Psoas muscle (tissue), 7 donors: ENCODE measurements at regions not wholly inside any gene's neighbourhood (a gene's known extent, or its start where the extent isn't known, plus 50 kb on each side); places are given as distances from the start of the nearest gene placed in this dataset.

Experiments
- ATAC-seq, 4 donors: fragments of 200-7000 bp; cut with Tn5 transposase; one replicate each; pipeline ENCODE4 v1.9.1; 2020; ENCODE audit warnings: moderate library complexity in 3 of 4, mild to moderate bottlenecking in 2 of 4
- DNase-seq, 2 donors: peaks; one replicate each; pipeline ENCODE4 v3.0.0-alpha.2; 2020
- H3K27ac ChIP-seq: fragments of 200-600 bp; one replicate; pipeline ENCODE4 v1.8.0; 2022
- H3K27me3 ChIP-seq, 3 donors: fragments of 200-600 bp in 1 of 3; one replicate each; pipeline versions ENCODE4 v1.6.1 to v1.8.0; 2013 to 2022; ENCODE audit warnings: low read length in 2 of 3, mild to moderate bottlenecking in 2 of 3, moderate library complexity in 1 of 3; ENCODE audit not compliant: insufficient read depth in 3 of 3
- H3K36me3 ChIP-seq, 2 donors: fragments of 200-600 bp in 1 of 2; one replicate each; pipeline versions ENCODE4 v1.6.1 to v1.8.0; 2013 to 2022; ENCODE audit warnings: low read depth in 1 of 2, mild to moderate bottlenecking in 1 of 2, moderate library complexity in 1 of 2; ENCODE audit not compliant: insufficient read depth in 1 of 2
- H3K4me1 ChIP-seq: fragments of 200-600 bp; one replicate; pipeline ENCODE4 v1.8.0; 2022
- H3K4me3 ChIP-seq: fragments of 200-600 bp; one replicate; pipeline ENCODE4 v1.8.0; 2022; ENCODE audit warnings: mild to moderate bottlenecking
- H3K9me3 ChIP-seq: fragments of 200-600 bp; one replicate; pipeline ENCODE4 v1.8.0; 2022
- CTCF ChIP-seq: fragments of 200-600 bp; IDR thresholded peaks from one replicate; pipeline ENCODE4 v1.8.0; 2022; ENCODE audit warnings: antibody characterized with exemption
- WGBS, 3 donors: extraction: QIAGEN DNeasy Blood & Tissue Kit; methylation state at CpG; one replicate each; pipeline versions ENCODE4 v1.1.6 to v1.1.7; 2013; 5-methylcytosine and 5-hydroxymethylcytosine counted together
- intact Hi-C, 2 donors: fragments of 100-400 bp; cut with DNase I; formaldehyde crosslinking; loops; one replicate each; pipeline versions ENCODE4 v1.11.0 to v1.14.2; 2022
- donor health status: healthy with polysubstance abuse.
- donor health status: DM: no; HTN: no; CAD: no; lungs with moderate emphysema.
- donor health status: Bipolar disorder and iron deficiency.
- donor health status: healthy.
- donor health status: DM: yes; HTN: yes; CAD: no.
- donor health status: DM: no; HTN: no; CAD: no.
- donor health status: DM: yes; HTN: yes; CAD: no.

GRCh38 chr1:8089535-8090228 lies 63.6 kb upstream of the ERRFI1 start:
- ATAC-seq (no peak), DNase-seq (no peak)
- Histone ChIP-seq H3K27me3 (peaks cover 0 to 2% (median 0%) of the 10 kb centered on the region in 3 donors), H3K4me1 (peaks cover 3% of the 10 kb centered on the region), H3K27ac (peak overlapping the region; percentile 39), H3K4me3 (no peak overlapping the region), H3K9me3 (no peaks in the 10 kb centered on the region), H3K36me3 (no peaks in the 10 kb centered on the region)
- intact Hi-C loops = no loop called here
- 77 to 82% (median 80%) methylated on average over 10 of the region's 10 CpGs for WGBS, 3 donors
- TF ChIP-seq CTCF = no peak

- no peaks in the 10 kb centered on the region for H3K9me3 ChIP-seq
- no peak overlapping the region for H3K4me3 ChIP-seq
- H3K27ac ChIP-seq = no peak overlapping the region
- ATAC-seq = no peak
- DNase-seq = no peak
- H3K36me3 ChIP-seq = no peaks in the 10 kb centered on the region
- WGBS, 3 donors = 97 to 100% (median 97%) methylated on average over 1 of the region's 1 CpG
- no peak for TF ChIP-seq CTCF
- no peaks in the 10 kb centered on the region for H3K27me3 ChIP-seq
- intact Hi-C loops = no loop called here
- H3K4me1 ChIP-seq = peaks cover 7% of the 10 kb centered on the region
Observed at GRCh38 chr1:8086055-8086454, 59.9 kb upstream of the ERRFI1 start.

- TF ChIP-seq CTCF = no peak
- intact Hi-C loops = no loop called here
- Histone ChIP-seq H3K4me1 (peaks cover 7% of the 10 kb centered on the region), H3K36me3 (no peaks in the 10 kb centered on the region), H3K27me3 (no peaks in the 10 kb centered on the region), H3K4me3 (no peak overlapping the region), H3K9me3 (no peaks in the 10 kb centered on the region), H3K27ac (no peak overlapping the region)
- DNase-seq = no peak
- no peak for ATAC-seq
- 92 to 95% (median 95%) methylated on average over 6 of the region's 6 CpGs for WGBS, 3 donors
Observed at GRCh38 chr1:8084913-8085312, 58.8 kb upstream of the ERRFI1 start.

- Histone ChIP-seq H3K4me3 (no peak overlapping the region), H3K27ac (peak overlapping the region; percentile 58), H3K9me3 (no peaks in the 10 kb centered on the region), H3K27me3 (no peaks in the 10 kb centered on the region), H3K36me3 (no peaks in the 10 kb centered on the region), H3K4me1 (peaks cover 7% of the 10 kb centered on the region)
- DNase-seq (no peak), ATAC-seq (peak in 1 of 4 donors; percentile 27)
- no peak for TF ChIP-seq CTCF
- intact Hi-C loops = no loop called here
- 52 to 59% (median 55%) methylated on average over 9 of the region's 9 CpGs for WGBS, 3 donors
Observed at GRCh38 chr1:8083739-8084484, 57.8 kb upstream of the ERRFI1 start.
